Pancreas (tissue), 10 donors: ENCODE measurements at regions not wholly inside any gene's neighbourhood (a gene's known extent, or its start where the extent isn't known, plus 50 kb on each side); places are given as distances from the start of the nearest gene placed in this dataset.

ENCODE experiments used
- ATAC-seq, 4 donors: fragments of 200-7000 bp; cut with Tn5 transposase; one replicate each; pipeline versions ENCODE4 v1.8.0 to v1.9.1; 2020; ENCODE audit warnings: mild to moderate bottlenecking in 4 of 4, moderate library complexity in 4 of 4
- DNase-seq, 6 donors: peaks; one replicate each; pipeline ENCODE4 v3.0.0-alpha.2; 2020
- FAIRE-seq: peaks from 2 replicates; lab custom pipeline; 2012; peaks lifted over from hg19 to GRCh38; lab: Jason Lieb, UNC
- H3K27ac ChIP-seq, 4 donors: fragments of 200-600 bp; sonication (generic); 1 replicate in 3 of 4; 2 replicates in 1 of 4; pipeline versions ENCODE4 v1.5.0 to v1.8.0; 2020
- H3K27me3 ChIP-seq, 4 donors: fragments of 200-600 bp; one replicate each; pipeline ENCODE4 v1.8.0; 2021
- H3K36me3 ChIP-seq, 3 donors: fragments of 200-600 bp; sonication (generic) in 1 of 3; one replicate each; pipeline versions ENCODE4 v1.5.0 to v1.8.0; 2020 to 2021
- H3K4me1 ChIP-seq, 3 donors: fragments of 200-600 bp; one replicate each; pipeline ENCODE4 v1.8.0; 2021
- H3K4me3 ChIP-seq, 4 donors: fragments of 200-600 bp; sonication (generic) in 2 of 4; one replicate each; pipeline versions ENCODE4 v1.5.0 to v1.8.0; 2020 to 2021
- H3K9me3 ChIP-seq, 4 donors: fragments of 200-600 bp; one replicate each; pipeline ENCODE4 v1.8.0; 2021
- WGBS, 2 donors: extraction: QIAGEN DNeasy Blood & Tissue Kit; methylation state at CpG; one replicate each; pipeline ENCODE4 v1.1.7; 2013; 5-methylcytosine and 5-hydroxymethylcytosine counted together
- intact Hi-C, 3 donors: fragments of 100-400 bp; cut with DNase I; formaldehyde crosslinking; loops; one replicate each; pipeline versions ENCODE4 v1.11.1 to v1.14.2; 2022
- TF ChIP-seq, protein P1 (sequence below), 4 donors: fragments of 200-600 bp; sonication (generic) in 3 of 4; IDR thresholded peaks; one replicate each; pipeline versions ENCODE4 v1.5.0 to v1.8.0; 2021; ENCODE audit warnings: antibody characterized with exemption in 4 of 4
- donor health status: healthy with polysubstance abuse.
- donor health status: DM: no; HTN: no; CAD: no; lungs with moderate emphysema.
- donor health status: DM: no; HTN: no; CAD: no.
- donor health status: control.
- donor health status: control.
- donor health status: Bipolar disorder and iron deficiency.
- donor health status: DM: yes; HTN: yes; CAD: no.
- donor health status: DM: no; HTN: no; CAD: no.
- donor health status: DM: no; HTN: no; CAD: no.
- donor health status: DM: yes; HTN: yes; CAD: no.

DNA sequence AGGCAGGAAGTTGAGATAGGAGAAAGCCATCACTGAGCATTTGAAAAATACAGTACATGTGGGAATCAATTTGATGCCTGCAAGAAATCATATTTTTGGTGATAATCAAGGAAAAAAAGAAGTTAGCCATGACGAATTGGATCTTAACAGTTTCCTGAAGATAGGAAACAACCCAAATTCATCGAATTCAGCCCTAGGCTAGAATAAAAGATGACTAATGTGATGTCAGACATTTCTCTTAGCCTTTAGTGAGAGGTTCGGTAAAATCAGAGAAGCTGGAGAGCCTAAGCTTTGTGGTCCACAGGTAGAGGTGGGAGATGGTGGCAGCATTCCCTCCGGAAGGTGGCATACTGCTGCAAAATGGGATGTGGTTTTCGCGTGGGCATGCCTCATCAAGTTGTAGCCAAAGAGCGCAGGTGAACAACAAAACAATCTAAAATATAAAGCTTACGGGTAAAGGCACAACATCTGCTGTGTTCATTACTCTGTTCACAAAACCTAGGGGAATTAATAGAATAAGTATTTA, 144.1 kb upstream of the ALCAM start:
- Histone ChIP-seq H3K4me1 (no peaks in the 10 kb centered on the region), H3K27me3 (peaks cover 0 to 6% (median 0%) of the 10 kb centered on the region in 4 donors), H3K27ac (no peak overlapping the region), H3K9me3 (no peaks in the 10 kb centered on the region), H3K4me3 (no peak overlapping the region), H3K36me3 (no peaks in the 10 kb centered on the region)
- no peak for DNase-seq
- no peak for FAIRE-seq
- TF ChIP-seq, protein P1, sequence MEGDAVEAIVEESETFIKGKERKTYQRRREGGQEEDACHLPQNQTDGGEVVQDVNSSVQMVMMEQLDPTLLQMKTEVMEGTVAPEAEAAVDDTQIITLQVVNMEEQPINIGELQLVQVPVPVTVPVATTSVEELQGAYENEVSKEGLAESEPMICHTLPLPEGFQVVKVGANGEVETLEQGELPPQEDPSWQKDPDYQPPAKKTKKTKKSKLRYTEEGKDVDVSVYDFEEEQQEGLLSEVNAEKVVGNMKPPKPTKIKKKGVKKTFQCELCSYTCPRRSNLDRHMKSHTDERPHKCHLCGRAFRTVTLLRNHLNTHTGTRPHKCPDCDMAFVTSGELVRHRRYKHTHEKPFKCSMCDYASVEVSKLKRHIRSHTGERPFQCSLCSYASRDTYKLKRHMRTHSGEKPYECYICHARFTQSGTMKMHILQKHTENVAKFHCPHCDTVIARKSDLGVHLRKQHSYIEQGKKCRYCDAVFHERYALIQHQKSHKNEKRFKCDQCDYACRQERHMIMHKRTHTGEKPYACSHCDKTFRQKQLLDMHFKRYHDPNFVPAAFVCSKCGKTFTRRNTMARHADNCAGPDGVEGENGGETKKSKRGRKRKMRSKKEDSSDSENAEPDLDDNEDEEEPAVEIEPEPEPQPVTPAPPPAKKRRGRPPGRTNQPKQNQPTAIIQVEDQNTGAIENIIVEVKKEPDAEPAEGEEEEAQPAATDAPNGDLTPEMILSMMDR (IDR thresholded peaks at IDR 0.05), result no peak
- WGBS, 2 donors, result 81 to 83% methylated on average over 8 of the region's 8 CpGs
- intact Hi-C loops, result no loop called here
- ATAC-seq, result no peak

DNA sequence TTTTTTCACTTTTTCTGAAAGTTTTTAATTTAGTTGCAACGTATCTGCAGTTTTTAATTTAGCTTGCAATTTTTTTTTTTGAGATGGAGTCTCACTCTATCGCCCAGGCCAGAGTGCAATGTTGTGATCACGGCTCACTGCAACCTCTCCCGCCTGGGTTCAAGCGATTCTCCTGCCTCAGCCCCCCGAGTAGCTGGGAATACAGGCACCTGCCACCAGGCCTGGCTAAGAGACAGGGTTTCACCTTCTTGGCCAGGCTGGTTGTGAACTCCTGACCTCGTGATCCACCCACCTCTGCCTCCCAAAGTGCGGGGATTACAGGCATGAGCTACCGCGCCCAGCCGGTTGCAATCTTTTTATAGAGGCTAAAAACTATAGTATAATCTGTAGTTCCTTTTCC, 142.9 kb upstream of the ALCAM start:
- TF ChIP-seq, protein P1 (IDR thresholded peaks at IDR 0.05), result no peak
- Histone ChIP-seq H3K9me3 (no peaks in the 10 kb centered on the region), H3K36me3 (no peaks in the 10 kb centered on the region), H3K27ac (no peak overlapping the region), H3K4me1 (no peaks in the 10 kb centered on the region), H3K4me3 (no peak overlapping the region), H3K27me3 (peaks cover 0 to 6% (median 0%) of the 10 kb centered on the region in 4 donors)
- ATAC-seq (no peak), FAIRE-seq (no peak), DNase-seq (no peak)
- WGBS, 2 donors, result 86 to 89% methylated on average over 11 of the region's 11 CpGs
- intact Hi-C loops, result no loop called here

DNA sequence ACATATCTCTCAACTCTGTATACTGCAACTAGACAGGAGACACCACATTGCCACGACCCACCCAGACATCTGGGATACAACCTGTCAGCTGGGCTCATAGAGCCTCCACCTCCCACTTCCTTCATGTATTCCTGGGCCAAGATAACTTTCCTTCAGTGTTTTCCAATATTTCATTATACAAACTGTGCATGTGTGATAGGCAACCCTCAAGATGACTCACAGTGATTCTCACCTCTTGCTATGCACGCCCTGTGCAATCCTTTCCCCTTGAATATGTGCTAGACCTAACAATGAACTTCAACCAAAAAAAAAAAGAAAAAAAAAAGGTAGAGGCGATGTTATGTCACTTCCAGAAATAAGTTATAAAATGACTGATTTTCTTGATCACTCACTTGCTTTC, 138.0 kb upstream of the ALCAM start:
- no peaks in the 10 kb centered on the region for H3K9me3 ChIP-seq
- H3K4me3 ChIP-seq, result no peak overlapping the region
- H3K36me3 ChIP-seq, result no peaks in the 10 kb centered on the region
- no peak for DNase-seq
- no peak for FAIRE-seq
- H3K4me1 ChIP-seq, result no peaks in the 10 kb centered on the region
- no peak for ATAC-seq
- H3K27me3 ChIP-seq, result peaks cover 0 to 6% (median 0%) of the 10 kb centered on the region in 4 donors
- 81 to 86% methylated on average over 3 of the region's 3 CpGs for WGBS, 2 donors
- TF ChIP-seq, protein P1 (IDR thresholded peaks at IDR 0.05), result no peak
- H3K27ac ChIP-seq, result no peak overlapping the region
- intact Hi-C loops, result no loop called here

DNA sequence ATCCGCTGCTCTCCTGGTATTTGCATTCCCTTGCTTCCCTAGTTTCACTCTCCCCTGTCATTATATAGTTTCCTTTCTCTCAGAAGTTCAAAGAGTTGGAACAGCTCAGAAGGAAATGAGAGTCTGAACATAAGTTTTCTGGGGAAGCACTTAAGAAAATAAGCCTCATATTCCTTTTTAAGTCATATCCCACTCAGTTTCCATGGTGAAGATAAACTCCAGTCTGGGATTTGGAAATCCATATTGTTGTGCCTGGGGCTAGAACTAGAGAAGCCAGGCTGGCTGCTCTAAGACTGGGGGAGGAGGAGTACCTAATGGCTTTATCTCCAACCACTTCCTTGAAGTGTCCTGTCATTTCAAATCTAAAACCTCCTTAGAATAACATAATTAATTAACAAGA, 134.2 kb upstream of the ALCAM start:
- no peaks in the 10 kb centered on the region for H3K36me3 ChIP-seq
- ATAC-seq, result no peak
- H3K4me3 ChIP-seq, result no peak overlapping the region
- TF ChIP-seq, protein P1 (IDR thresholded peaks at IDR 0.05), result no peak
- no peak overlapping the region for H3K27ac ChIP-seq
- H3K27me3 ChIP-seq, result no peaks in the 10 kb centered on the region
- intact Hi-C loops, result no loop called here
- DNase-seq, result no peak
- no peaks in the 10 kb centered on the region for H3K4me1 ChIP-seq
- H3K9me3 ChIP-seq, result no peaks in the 10 kb centered on the region
- WGBS, 2 donors, result 71 to 84% methylated on average over 1 of the region's 1 CpG
- FAIRE-seq, result no peak

DNA sequence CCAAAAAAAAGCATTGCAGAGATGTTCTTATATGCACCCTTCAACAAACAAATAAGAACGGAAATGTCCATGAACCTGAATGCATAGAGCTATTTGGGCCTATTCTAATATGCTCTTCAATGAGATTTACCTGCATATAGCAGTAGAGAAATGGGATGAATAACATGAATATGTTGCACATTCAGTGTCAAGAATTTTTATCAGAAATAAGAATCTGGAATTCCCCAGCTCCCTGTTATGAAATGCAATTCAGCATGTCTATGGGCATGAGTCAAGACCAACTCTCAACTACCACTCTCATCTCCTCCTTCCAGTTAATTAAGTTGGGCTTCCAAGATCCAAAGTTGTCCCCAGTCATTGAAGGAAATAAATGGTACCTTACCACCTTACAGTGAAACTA, 133.7 kb upstream of the ALCAM start:
- WGBS, 2 donors, result 82 to 94% methylated on average over 1 of the region's 1 CpG

More for the DNA sequence above, 133.7 kb upstream of the ALCAM start:
- no peaks in the 10 kb centered on the region for H3K36me3 ChIP-seq
- intact Hi-C loops, result no loop called here
- ATAC-seq (no peak), DNase-seq (no peak), FAIRE-seq (no peak)
- H3K4me1 ChIP-seq, result no peaks in the 10 kb centered on the region
- no peaks in the 10 kb centered on the region for H3K9me3 ChIP-seq
- TF ChIP-seq, protein P1 (IDR thresholded peaks at IDR 0.05), result no peak
- no peak overlapping the region for H3K27ac ChIP-seq
- H3K4me3 ChIP-seq, result no peak overlapping the region
- H3K27me3 ChIP-seq, result no peaks in the 10 kb centered on the region
